Sigmoid colon (tissue), 6 donors: ENCODE measurements at regions not wholly inside any gene's neighbourhood (a gene's known extent, or its start where the extent isn't known, plus 50 kb on each side); places are given as distances from the start of the nearest gene placed in this dataset.

Experiments used
- DNase-seq: peaks from one replicate; pipeline ENCODE4 v3.0.0-alpha.2; 2019
- H3K27ac ChIP-seq, 4 donors: fragments of 200-600 bp; sonication (generic); one replicate each; pipeline ENCODE4 v1.5.1; 2016 to 2019; ENCODE audit warnings: mild to moderate bottlenecking in 1 of 4
- H3K27me3 ChIP-seq, 3 donors: fragments of 200-600 bp; sonication (generic); one replicate each; pipeline ENCODE4 v1.5.1; 2019; ENCODE audit warnings: mild to moderate bottlenecking in 1 of 3
- H3K36me3 ChIP-seq, 4 donors: fragments of 200-600 bp; sonication (generic); one replicate each; pipeline ENCODE4 v1.5.1; 2016 to 2019
- H3K4me1 ChIP-seq, 4 donors: fragments of 200-600 bp; sonication (generic); one replicate each; pipeline ENCODE4 v1.5.1; 2017 to 2019
- H3K4me3 ChIP-seq, 4 donors: fragments of 200-600 bp; sonication (generic); one replicate each; pipeline ENCODE4 v1.5.1; 2017 to 2019; ENCODE audit warnings: mild to moderate bottlenecking in 2 of 4, moderate library complexity in 1 of 4
- H3K9me3 ChIP-seq, 4 donors: fragments of 200-600 bp in 3 of 4; sonication (generic) in 3 of 4; one replicate each; pipeline versions ENCODE4 v1.5.1 to v1.6.1; 2013 to 2019
- CTCF ChIP-seq, 4 experiments: fragments of 450-650 bp in 3 of 4; fragments of 200-600 bp in 1 of 4; IDR thresholded peaks; one replicate each; pipeline ENCODE4 v1.5.1; 2016 to 2019; ENCODE audit warnings: antibody characterized with exemption in 4 of 4, mild to moderate bottlenecking in 3 of 4, moderate library complexity in 2 of 4
- EP300 ChIP-seq, 4 donors: sonication (generic); formaldehyde crosslinking; IDR thresholded peaks; one replicate each; pipeline ENCODE4 v1.6.1; 2017; ENCODE audit warnings: antibody characterized with exemption in 4 of 4
- POLR2A ChIP-seq, 2 donors: fragments of 450-650 bp; IDR thresholded peaks; one replicate each; pipeline ENCODE4 v1.6.1; 2016; ENCODE audit warnings: antibody characterized with exemption in 2 of 2, mild to moderate bottlenecking in 2 of 2, moderate library complexity in 2 of 2
- POLR2AphosphoS5 ChIP-seq, 4 donors: sonication (generic); formaldehyde crosslinking; IDR thresholded peaks; one replicate each; pipeline ENCODE4 v1.6.1; 2017; ENCODE audit warnings: antibody characterized with exemption in 4 of 4
- WGBS, 2 donors: extraction: QIAGEN DNeasy Blood & Tissue Kit; methylation state at CpG; one replicate each; pipeline ENCODE4 v1.1.7; 2013; 5-methylcytosine and 5-hydroxymethylcytosine counted together
- intact Hi-C: fragments of 100-400 bp; cut with DNase I; formaldehyde crosslinking; loops from one replicate; pipeline ENCODE4 v1.15.1; 2023
- donor health status: healthy with polysubstance abuse.
- donor health status: healthy.

DNA sequence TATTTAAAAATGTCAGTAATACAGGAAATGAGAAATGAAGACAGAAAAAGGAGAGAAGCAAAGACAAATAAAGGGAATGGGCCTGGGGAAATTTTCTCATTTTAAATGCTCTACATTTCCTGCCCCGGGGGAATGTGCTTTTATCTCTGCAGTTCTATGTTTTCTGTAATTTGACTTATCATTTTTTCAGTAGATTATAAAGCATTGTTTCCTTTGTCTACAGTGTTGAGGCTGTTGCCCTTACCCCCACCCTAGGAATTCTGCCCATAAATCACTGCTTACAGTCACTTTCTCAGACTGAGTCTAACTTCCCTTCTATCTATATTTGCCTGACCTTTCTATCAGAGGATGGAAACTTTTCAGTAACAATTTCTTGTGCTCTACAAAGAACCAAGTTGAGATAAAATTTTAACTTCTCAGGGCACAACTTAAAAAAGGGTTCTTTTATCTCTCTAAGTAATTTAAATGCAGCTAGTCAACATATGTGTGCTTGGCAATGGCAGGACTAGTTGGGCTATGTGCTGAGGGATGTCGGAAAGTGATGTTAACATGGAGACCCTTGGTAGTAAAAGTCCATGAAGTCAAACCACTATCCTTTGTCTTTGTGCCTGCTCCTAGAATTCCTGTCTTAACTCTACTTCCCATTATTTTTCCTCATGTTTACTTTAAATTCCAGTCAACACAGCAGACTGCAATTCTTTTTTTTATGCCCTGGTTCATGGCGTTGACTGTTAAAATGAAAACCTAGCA, 146.5 kb upstream of the MMADHC start:
- DNase-seq: no peak
- 54 to 59% methylated on average over 3 of the region's 3 CpGs for WGBS, 2 donors
- H3K4me3 ChIP-seq: no peak overlapping the region
- H3K4me1 ChIP-seq: peaks cover 0 to 14% (median 6%) of the 10 kb centered on the region in 4 donors
- no peak overlapping the region for H3K27ac ChIP-seq
- H3K36me3 ChIP-seq: no peaks in the 10 kb centered on the region
- H3K27me3 ChIP-seq: no peaks in the 10 kb centered on the region
- TF ChIP-seq POLR2AphosphoS5 (IDR thresholded peaks at IDR 0.05) (no peak), POLR2A (IDR thresholded peaks at IDR 0.05) (no peak), EP300 (IDR thresholded peaks at IDR 0.05) (no peak), CTCF (IDR thresholded peaks at IDR 0.05) (no peak)
- intact Hi-C loops: no loop called here
- no peaks in the 10 kb centered on the region for H3K9me3 ChIP-seq

GRCh38 chr2:149732730-149733290, 145.2 kb upstream of the MMADHC start:
- no peaks in the 10 kb centered on the region for H3K27me3 ChIP-seq
- H3K36me3 ChIP-seq: no peaks in the 10 kb centered on the region
- peaks cover 0 to 24% (median 6%) of the 10 kb centered on the region in 4 donors for H3K4me1 ChIP-seq
- H3K9me3 ChIP-seq: no peaks in the 10 kb centered on the region
- no peak for DNase-seq
- intact Hi-C loops: no loop called here
- H3K4me3 ChIP-seq: no peak overlapping the region
- H3K27ac ChIP-seq: no peak overlapping the region
- 81 to 95% methylated on average over 1 of the region's 1 CpG for WGBS, 2 donors
- no peak for TF ChIP-seq CTCF (IDR thresholded peaks at IDR 0.05)
- no peak for TF ChIP-seq POLR2A (IDR thresholded peaks at IDR 0.05)
- no peak for TF ChIP-seq POLR2AphosphoS5 (IDR thresholded peaks at IDR 0.05)
- TF ChIP-seq EP300 (IDR thresholded peaks at IDR 0.05): no peak

DNA sequence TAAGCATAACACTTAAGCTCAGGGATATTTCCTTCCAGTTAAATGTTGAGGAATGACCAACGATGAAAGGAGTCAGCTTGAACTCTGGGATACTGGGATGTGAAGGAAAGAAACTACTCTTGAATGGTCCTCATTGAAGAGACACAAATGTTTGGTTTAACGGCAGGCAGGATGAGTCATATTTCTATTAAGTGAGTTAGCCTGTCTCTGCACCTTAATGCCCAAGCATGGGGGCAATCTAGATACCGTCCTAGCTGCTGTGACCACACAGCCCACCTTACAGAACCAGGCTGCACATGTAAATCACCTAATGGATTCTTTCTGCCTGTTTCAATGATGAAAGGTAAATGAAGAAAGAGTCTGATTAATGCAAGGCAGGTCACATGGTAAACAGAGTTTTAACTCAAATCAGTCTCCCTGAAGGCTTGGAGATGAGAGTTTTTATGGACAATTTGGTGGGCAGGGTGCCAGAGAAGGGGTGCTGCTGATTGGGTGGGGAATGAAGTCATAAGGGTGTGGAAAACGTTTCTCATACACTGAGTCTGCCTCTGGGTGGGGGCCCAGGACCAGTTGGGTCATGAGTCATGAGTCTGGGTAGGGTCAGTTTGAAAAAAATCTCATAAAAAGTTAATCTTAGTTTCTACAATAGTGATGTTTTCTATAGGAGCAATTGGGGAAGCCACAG, 144.6 kb upstream of the MMADHC start:
- Histone ChIP-seq H3K4me1 (peaks cover 0 to 27% (median 8%) of the 10 kb centered on the region in 4 donors), H3K27me3 (no peaks in the 10 kb centered on the region), H3K36me3 (no peaks in the 10 kb centered on the region), H3K9me3 (no peaks in the 10 kb centered on the region), H3K27ac (no peak overlapping the region), H3K4me3 (no peak overlapping the region)
- intact Hi-C loops: no loop called here
- 49 to 58% methylated on average over 4 of the region's 4 CpGs for WGBS, 2 donors
- DNase-seq: no peak
- no peak for TF ChIP-seq POLR2A (IDR thresholded peaks at IDR 0.05)
- no peak for TF ChIP-seq EP300 (IDR thresholded peaks at IDR 0.05)
- TF ChIP-seq CTCF (IDR thresholded peaks at IDR 0.05): no peak
- TF ChIP-seq POLR2AphosphoS5 (IDR thresholded peaks at IDR 0.05): no peak

DNA sequence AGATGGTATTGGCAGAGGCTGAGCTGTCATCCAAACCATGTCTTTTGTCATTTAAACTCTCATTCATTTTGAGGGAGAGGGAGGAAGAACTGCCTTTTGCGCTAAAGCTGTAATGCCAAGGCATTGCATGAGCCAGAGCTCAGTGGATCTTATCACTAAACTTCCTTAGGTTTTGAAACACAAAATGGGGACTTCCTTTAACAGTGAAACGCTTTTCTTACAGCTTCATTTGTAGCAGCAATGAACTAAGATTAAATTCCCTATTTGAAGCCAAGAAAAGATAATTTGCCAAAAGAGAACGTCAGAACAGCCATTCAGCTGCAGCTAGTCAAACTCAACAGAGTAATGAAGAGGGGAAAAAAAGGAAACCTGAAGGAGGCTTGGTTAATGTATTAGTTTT, 143.5 kb upstream of the MMADHC start:
- intact Hi-C loops: no loop called here
- Histone ChIP-seq H3K4me1 (peaks cover 0 to 27% (median 8%) of the 10 kb centered on the region in 4 donors), H3K9me3 (no peaks in the 10 kb centered on the region), H3K4me3 (no peak overlapping the region), H3K27me3 (no peaks in the 10 kb centered on the region), H3K36me3 (no peaks in the 10 kb centered on the region), H3K27ac (no peak overlapping the region)
- no peak for TF ChIP-seq EP300 (IDR thresholded peaks at IDR 0.05)
- no peak for TF ChIP-seq POLR2A (IDR thresholded peaks at IDR 0.05)
- no peak for TF ChIP-seq CTCF (IDR thresholded peaks at IDR 0.05)
- no peak for TF ChIP-seq POLR2AphosphoS5 (IDR thresholded peaks at IDR 0.05)
- 63 to 77% methylated on average over 3 of the region's 3 CpGs for WGBS, 2 donors
- no peak for DNase-seq
